ENCODE measurements at regions not wholly inside any gene's neighbourhood (a gene's known extent, or its start where the extent isn't known, plus 50 kb on each side); places are given as distances from the start of the nearest gene placed in this dataset.

DNA sequence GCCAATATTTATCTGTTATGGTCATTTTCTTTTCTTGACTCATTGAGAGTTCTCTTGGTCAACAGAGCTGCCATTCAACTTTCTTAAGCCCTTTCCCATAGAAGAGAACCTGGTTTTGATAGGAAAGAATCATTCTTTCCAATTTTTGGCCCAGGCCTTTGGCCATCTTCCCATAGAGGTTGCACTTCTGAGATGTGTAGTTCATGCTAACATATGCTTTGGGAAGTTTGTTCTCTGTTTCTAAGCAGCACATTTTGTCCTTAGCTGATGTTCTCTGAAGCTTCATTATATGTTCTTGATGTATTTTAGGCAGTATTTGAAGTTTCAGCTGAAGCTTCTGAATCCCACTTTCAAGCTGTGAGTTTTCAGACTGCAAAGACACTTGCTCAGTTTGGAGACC is 161.1 kb downstream of the VEGFC start:
- no peak for DNase-seq (ENCODE audit: low spot score)

Measured in kidney tubule cell (primary cell).